ENCODE measurements at regions not wholly inside any gene's neighbourhood (a gene's known extent, or its start where the extent isn't known, plus 50 kb on each side); places are given as distances from the start of the nearest gene placed in this dataset.

DNA sequence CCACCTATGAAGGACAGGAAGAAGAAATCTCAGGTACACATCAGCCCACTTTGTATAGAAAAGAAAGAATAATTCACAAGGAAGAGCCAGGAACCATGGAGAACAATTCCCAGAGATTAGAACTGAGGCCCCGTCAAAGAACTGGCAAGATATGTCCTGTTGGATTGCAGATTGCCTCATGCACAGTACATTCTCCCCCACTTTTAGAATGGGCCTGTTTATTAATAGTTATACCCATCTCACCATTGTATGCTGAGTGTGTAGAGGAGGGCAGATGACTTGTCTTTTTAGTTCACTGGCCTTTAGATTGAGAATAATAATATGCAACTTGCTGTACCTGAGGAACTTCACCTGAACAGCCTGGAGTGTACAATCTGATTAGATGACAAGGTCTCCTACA, 315.6 kb upstream of the HAND2 start:
- TF ChIP-seq, protein P1, sequence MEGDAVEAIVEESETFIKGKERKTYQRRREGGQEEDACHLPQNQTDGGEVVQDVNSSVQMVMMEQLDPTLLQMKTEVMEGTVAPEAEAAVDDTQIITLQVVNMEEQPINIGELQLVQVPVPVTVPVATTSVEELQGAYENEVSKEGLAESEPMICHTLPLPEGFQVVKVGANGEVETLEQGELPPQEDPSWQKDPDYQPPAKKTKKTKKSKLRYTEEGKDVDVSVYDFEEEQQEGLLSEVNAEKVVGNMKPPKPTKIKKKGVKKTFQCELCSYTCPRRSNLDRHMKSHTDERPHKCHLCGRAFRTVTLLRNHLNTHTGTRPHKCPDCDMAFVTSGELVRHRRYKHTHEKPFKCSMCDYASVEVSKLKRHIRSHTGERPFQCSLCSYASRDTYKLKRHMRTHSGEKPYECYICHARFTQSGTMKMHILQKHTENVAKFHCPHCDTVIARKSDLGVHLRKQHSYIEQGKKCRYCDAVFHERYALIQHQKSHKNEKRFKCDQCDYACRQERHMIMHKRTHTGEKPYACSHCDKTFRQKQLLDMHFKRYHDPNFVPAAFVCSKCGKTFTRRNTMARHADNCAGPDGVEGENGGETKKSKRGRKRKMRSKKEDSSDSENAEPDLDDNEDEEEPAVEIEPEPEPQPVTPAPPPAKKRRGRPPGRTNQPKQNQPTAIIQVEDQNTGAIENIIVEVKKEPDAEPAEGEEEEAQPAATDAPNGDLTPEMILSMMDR (IDR thresholded peaks at IDR 0.05), result no peak
- no peak for TF ChIP-seq POLR2A (IDR thresholded peaks at IDR 0.05)

Measured in transverse colon (tissue), 3 donors.